ENCODE measurements at regions not wholly inside any gene's neighbourhood (a gene's known extent, or its start where the extent isn't known, plus 50 kb on each side); places are given as distances from the start of the nearest gene placed in this dataset.
"Not testable (repeated sequence)": the region's sequence is repeated elsewhere in the genome, so short reads cannot be mapped to it uniquely, and the experiment has no call there.

DNA sequence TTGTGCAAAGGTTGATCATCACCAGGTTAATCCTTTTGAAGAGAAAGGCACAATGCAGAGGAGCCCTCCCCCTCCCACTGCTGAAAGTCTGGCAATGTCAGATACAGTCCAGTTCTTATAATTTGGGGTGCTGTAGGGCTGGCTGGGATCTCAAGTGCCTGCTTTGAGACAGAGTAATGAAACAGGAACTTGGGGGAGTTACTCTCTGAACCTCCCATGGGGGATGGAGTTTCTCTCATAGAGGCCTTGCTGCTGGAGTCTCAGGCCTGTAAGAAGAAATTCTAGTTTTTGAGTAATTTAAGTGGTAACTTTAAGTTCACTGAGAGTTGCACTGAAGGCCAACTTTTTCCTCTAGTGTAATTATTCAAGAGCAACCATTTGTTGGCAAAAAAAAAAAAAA, 410.5 kb downstream of the KCNRG start:
- Histone ChIP-seq H3K36me3 (no peaks in the 10 kb centered on the region), H3K4me1 (no peaks in the 10 kb centered on the region), H3K9ac (ENCODE audit: low read depth in 2 of 2, low read length in 2 of 2) (no peak overlapping the region), H3K27me3 (no peaks in the 10 kb centered on the region), H3K27ac (no peak overlapping the region), H3K9me3 (no peaks in the 10 kb centered on the region), H3K4me3 (no peak overlapping the region)
- no peak for DNase-seq
- intact Hi-C loops (cut with DNase I) = no loop called here
- TF ChIP-seq, protein P1, sequence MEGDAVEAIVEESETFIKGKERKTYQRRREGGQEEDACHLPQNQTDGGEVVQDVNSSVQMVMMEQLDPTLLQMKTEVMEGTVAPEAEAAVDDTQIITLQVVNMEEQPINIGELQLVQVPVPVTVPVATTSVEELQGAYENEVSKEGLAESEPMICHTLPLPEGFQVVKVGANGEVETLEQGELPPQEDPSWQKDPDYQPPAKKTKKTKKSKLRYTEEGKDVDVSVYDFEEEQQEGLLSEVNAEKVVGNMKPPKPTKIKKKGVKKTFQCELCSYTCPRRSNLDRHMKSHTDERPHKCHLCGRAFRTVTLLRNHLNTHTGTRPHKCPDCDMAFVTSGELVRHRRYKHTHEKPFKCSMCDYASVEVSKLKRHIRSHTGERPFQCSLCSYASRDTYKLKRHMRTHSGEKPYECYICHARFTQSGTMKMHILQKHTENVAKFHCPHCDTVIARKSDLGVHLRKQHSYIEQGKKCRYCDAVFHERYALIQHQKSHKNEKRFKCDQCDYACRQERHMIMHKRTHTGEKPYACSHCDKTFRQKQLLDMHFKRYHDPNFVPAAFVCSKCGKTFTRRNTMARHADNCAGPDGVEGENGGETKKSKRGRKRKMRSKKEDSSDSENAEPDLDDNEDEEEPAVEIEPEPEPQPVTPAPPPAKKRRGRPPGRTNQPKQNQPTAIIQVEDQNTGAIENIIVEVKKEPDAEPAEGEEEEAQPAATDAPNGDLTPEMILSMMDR (IDR thresholded peaks at IDR 0.05) = no peak

DNA sequence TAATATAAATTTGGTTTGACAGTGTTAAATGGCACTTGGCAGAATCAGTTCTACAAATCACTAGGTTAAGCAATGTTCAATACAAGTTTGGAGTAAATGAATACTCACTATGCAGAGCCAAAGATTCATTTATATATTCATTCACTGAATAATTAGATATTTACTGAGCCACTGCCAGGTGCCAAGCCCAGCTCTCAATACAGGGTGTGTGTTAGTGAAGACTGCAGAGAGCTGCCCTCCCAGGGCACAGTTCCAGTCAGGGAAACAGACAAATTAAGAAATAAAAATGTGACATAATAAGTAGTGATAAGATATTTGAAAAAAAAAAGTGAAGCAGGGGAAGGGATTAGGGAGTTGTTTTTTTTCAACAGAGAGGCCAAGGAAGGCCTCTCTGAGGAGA, 411.7 kb downstream of the KCNRG start:
- Histone ChIP-seq H3K9me3 (no peaks in the 10 kb centered on the region), H3K4me1 (no peaks in the 10 kb centered on the region), H3K4me3 (no peak overlapping the region), H3K36me3 (no peaks in the 10 kb centered on the region), H3K27ac (no peak overlapping the region), H3K9ac (ENCODE audit: low read depth in 2 of 2, low read length in 2 of 2) (no peak overlapping the region), H3K27me3 (no peaks in the 10 kb centered on the region)
- intact Hi-C loops (cut with DNase I) = no loop called here
- no peak for DNase-seq
- TF ChIP-seq, protein P1 (IDR thresholded peaks at IDR 0.05) = no peak

DNA sequence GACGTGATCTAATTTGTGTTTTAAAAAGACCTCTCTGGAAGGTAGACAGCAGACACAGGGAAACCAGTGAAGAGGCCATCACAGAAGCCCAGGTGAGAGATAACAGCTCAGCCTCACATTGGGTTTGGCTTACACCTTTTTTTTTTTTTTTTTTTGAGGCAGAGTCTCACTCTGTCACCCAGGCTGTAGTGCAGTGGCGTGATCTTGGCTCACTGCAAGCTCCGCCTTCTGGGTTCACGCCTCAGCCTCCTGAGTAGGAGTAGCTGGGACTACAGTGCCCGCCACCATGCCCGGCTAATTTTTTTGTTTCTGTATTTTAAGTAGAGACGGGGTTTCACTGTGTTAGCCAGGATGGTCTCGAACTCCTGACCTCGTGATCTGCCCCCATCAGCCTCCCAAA, 412.3 kb downstream of the KCNRG start:
- H3K4me3 ChIP-seq; H3K9ac ChIP-seq (ENCODE audit: low read depth in 2 of 2, low read length in 2 of 2); intact Hi-C loops (cut with DNase I); H3K4me1 ChIP-seq; H3K9me3 ChIP-seq; H3K36me3 ChIP-seq; H3K27me3 ChIP-seq; H3K27ac ChIP-seq; DNase-seq: not testable (repeated sequence)

DNA sequence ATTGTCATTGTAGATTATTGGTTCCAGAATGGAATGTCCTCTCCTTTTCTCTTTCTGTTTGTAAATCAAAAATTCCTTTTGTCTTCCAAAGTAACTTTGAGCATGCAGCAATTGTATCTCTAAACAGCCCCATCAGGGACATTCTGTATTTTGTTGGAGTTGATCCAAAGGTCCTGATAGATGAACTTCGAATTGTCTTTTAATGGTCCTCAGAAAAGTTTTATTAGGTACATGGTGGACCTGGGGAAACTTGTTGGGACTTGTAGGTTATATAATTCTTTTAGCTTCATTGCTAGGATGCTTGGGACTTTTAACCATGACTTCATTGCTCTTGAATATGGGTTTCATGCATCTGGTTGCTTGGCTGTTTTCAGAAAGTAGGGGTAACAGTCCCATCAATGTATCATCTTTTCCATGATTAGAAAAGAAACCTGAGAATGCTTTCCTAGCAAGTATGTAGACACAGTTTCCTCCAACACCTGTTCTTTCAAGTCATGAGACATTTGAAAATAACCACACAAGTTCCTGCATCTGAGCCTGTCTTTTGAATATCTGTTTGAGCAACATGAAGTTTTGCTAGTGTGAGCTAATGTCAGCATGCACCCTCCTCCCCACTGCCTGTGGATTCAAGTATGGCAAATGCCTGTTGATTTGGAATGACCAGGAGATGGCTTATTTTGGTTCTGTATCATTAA, 413.1 kb downstream of the KCNRG start:
- no peak for DNase-seq
- H3K27ac ChIP-seq = no peak overlapping the region
- intact Hi-C loops (cut with DNase I) = no loop called here
- H3K36me3 ChIP-seq = no peaks in the 10 kb centered on the region
- H3K9ac ChIP-seq (ENCODE audit: low read depth in 2 of 2, low read length in 2 of 2) = no peak overlapping the region
- TF ChIP-seq, protein P1 (IDR thresholded peaks at IDR 0.05) = no peak
- no peaks in the 10 kb centered on the region for H3K27me3 ChIP-seq
- no peaks in the 10 kb centered on the region for H3K4me1 ChIP-seq
- H3K9me3 ChIP-seq = no peaks in the 10 kb centered on the region
- H3K4me3 ChIP-seq = no peak overlapping the region

DNA sequence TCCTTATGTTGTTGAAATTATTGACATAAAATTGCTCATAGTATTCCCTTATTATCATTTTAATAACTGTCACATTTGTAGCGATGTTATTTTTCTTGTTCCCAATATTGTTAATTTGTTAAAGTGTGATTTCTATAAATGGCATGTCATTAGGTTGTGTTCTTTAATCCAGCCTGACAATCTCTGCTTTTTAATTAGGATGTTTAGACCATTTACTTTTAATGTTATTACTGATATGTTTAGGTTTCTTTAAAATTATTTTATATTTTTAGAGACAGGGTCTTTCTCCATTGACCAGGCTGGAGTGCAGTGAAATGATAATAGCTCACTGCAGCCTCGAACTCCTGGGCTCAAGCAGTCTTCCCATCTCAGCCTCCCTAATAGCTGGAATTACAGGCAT, 408.5 kb downstream of the DLEU7 start:
- no peaks in the 10 kb centered on the region for H3K9me3 ChIP-seq
- no peak overlapping the region for H3K4me3 ChIP-seq
- H3K27me3 ChIP-seq = no peaks in the 10 kb centered on the region
- no peak for DNase-seq
- intact Hi-C loops (cut with DNase I) = no loop called here
- H3K36me3 ChIP-seq = no peaks in the 10 kb centered on the region
- TF ChIP-seq, protein P1 (IDR thresholded peaks at IDR 0.05) = no peak
- H3K27ac ChIP-seq = no peak overlapping the region
- no peak overlapping the region for H3K9ac ChIP-seq (ENCODE audit: low read depth in 2 of 2, low read length in 2 of 2)
- no peaks in the 10 kb centered on the region for H3K4me1 ChIP-seq

DNA sequence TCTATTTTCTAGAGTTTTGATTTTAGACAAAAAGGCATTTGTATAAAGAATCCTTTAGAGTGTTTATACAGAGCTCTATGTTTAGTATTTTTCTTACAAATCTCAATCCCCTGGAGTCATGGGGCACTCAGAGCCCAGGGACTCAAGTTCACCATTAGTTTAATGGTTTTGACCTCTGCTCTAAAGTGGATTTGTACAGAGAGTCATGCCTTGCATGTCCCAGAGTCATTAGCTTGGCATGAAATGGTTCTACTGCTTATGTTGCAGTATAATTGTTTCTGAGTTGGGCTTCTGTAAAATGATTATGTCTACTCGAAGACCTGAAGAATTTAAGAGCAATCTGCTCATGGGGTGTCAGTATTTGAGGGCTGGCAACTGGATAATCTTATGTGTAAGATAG, 406.2 kb downstream of the DLEU7 start:
- Histone ChIP-seq H3K4me3 (no peak overlapping the region), H3K4me1 (no peaks in the 10 kb centered on the region), H3K27ac (no peak overlapping the region), H3K27me3 (no peaks in the 10 kb centered on the region), H3K9me3 (no peaks in the 10 kb centered on the region), H3K9ac (ENCODE audit: low read depth in 2 of 2, low read length in 2 of 2) (no peak overlapping the region), H3K36me3 (no peaks in the 10 kb centered on the region)
- intact Hi-C loops (cut with DNase I) = no loop called here
- TF ChIP-seq, protein P1 (IDR thresholded peaks at IDR 0.05) = no peak
- DNase-seq = no peak

Measured in colonic mucosa (tissue), 4 donors.